H9 (cell line): ENCODE measurements at regions not wholly inside any gene's neighbourhood (a gene's known extent, or its start where the extent isn't known, plus 50 kb on each side); places are given as distances from the start of the nearest gene placed in this dataset.

Source experiments
- DNase-seq: peaks from one replicate; pipeline ENCODE4 v3.0.0-alpha.2; 2017
- H2AFZ ChIP-seq: one replicate; pipeline ENCODE4 v1.6.1; 2013; ENCODE audit warnings: mild to moderate bottlenecking, low read length, control low read depth, moderate library complexity
- H2AK5ac ChIP-seq: 2 replicates; pipeline ENCODE4 v1.6.1; 2013; ENCODE audit warnings: low read length, control low read depth, mixed read lengths; ENCODE audit not compliant: insufficient read length
- H2BK120ac ChIP-seq: one replicate; pipeline ENCODE4 v1.6.1; 2013; ENCODE audit warnings: low read depth, mild to moderate bottlenecking, low read length, control low read depth, inconsistent platforms; ENCODE audit not compliant: poor library complexity, severe bottlenecking
- H2BK12ac ChIP-seq: 2 replicates; pipeline ENCODE4 v1.6.1; 2013; ENCODE audit warnings: low read length, control low read depth, mixed read lengths, low read depth; ENCODE audit not compliant: insufficient read length
- H2BK15ac ChIP-seq: 2 replicates; pipeline ENCODE4 v1.6.1; 2013; ENCODE audit warnings: low read depth, low read length, control low read depth
- H2BK20ac ChIP-seq: one replicate; pipeline ENCODE4 v1.6.1; 2013; ENCODE audit warnings: low read depth, mild to moderate bottlenecking, low read length, control low read depth, inconsistent platforms; ENCODE audit not compliant: poor library complexity, severe bottlenecking
- H2BK5ac ChIP-seq: 2 replicates; pipeline ENCODE4 v1.6.1; 2013; ENCODE audit warnings: low read length, control low read depth, mixed read lengths; ENCODE audit not compliant: insufficient read length
- H3K14ac ChIP-seq: 2 replicates; pipeline ENCODE4 v1.6.1; 2013; ENCODE audit warnings: low read length, control low read depth; ENCODE audit not compliant: insufficient read depth
- H3K18ac ChIP-seq: 2 replicates; pipeline ENCODE4 v1.6.1; 2013; ENCODE audit warnings: low read depth, mild to moderate bottlenecking, mixed read lengths, low read length, control low read depth; ENCODE audit not compliant: insufficient read length
- H3K23ac ChIP-seq: 2 replicates; pipeline ENCODE4 v1.6.1; 2013; ENCODE audit warnings: low read length, control low read depth, mixed read lengths, low read depth; ENCODE audit not compliant: insufficient read length
- H3K23me2 ChIP-seq: 2 replicates; pipeline ENCODE4 v1.6.1; 2013; ENCODE audit warnings: low read depth, mild to moderate bottlenecking, mixed read lengths, low read length, control low read depth; ENCODE audit not compliant: insufficient read length, poor library complexity, severe bottlenecking
- H3K27ac ChIP-seq: 2 replicates; pipeline ENCODE4 v1.5.1; 2013; ENCODE audit warnings: low read length, control low read depth, mixed read lengths, low read depth; ENCODE audit not compliant: insufficient read length
- H3K27me3 ChIP-seq: 2 replicates; pipeline ENCODE4 v1.6.1; 2013; ENCODE audit warnings: low read length, control low read depth, inconsistent platforms; ENCODE audit not compliant: insufficient read depth
- H3K4ac ChIP-seq: 2 replicates; pipeline ENCODE4 v1.6.1; 2013; ENCODE audit warnings: low read depth, mild to moderate bottlenecking, control low read depth, inconsistent platforms, low read length, moderate library complexity
- H3K4me1 ChIP-seq: 2 replicates; pipeline ENCODE4 v1.6.1; 2013; ENCODE audit warnings: low read length, control low read depth, inconsistent platforms; ENCODE audit not compliant: insufficient read depth
- H3K4me2 ChIP-seq: 2 replicates; pipeline ENCODE4 v1.6.1; 2013; ENCODE audit warnings: low read length, control low read depth, mixed read lengths; ENCODE audit not compliant: insufficient read length, insufficient read depth
- H3K56ac ChIP-seq: 2 replicates; pipeline ENCODE4 v1.6.1; 2013; ENCODE audit warnings: low read depth, mild to moderate bottlenecking, mixed read lengths, low read length, control low read depth; ENCODE audit not compliant: insufficient read length
- H3K79me1 ChIP-seq: 2 replicates; pipeline ENCODE4 v1.6.1; 2013; ENCODE audit warnings: low read depth, mild to moderate bottlenecking, moderate library complexity, low read length, control low read depth, inconsistent platforms; ENCODE audit not compliant: insufficient read depth, poor library complexity, severe bottlenecking
- H3K79me2 ChIP-seq: 2 replicates; pipeline ENCODE4 v1.6.1; 2013; ENCODE audit warnings: low read length, control low read depth, inconsistent platforms; ENCODE audit not compliant: insufficient read depth
- H3K9ac ChIP-seq: 2 replicates; pipeline ENCODE4 v1.6.1; 2013; ENCODE audit warnings: low read length, control low read depth, mixed read lengths; ENCODE audit not compliant: insufficient read length; ENCODE audit errors: extremely low read depth
- H3K9me3 ChIP-seq: one replicate; pipeline ENCODE4 v1.6.1; 2013; ENCODE audit warnings: low read depth, low read length, inconsistent platforms; ENCODE audit not compliant: control insufficient read depth
- H3T11ph ChIP-seq: one replicate; pipeline ENCODE4 v1.6.1; 2013; ENCODE audit warnings: mild to moderate bottlenecking, low read length, control low read depth, inconsistent platforms
- H4K20me1 ChIP-seq: one replicate; pipeline ENCODE4 v1.6.1; 2013; ENCODE audit not compliant: control insufficient read depth, insufficient read length, insufficient read depth
- H4K5ac ChIP-seq: 2 replicates; pipeline ENCODE4 v1.6.1; 2013; ENCODE audit warnings: low read depth, mild to moderate bottlenecking, mixed read lengths, low read length, control low read depth; ENCODE audit not compliant: insufficient read length
- H4K8ac ChIP-seq: replicated peaks from 2 replicates; pipeline ENCODE4 v1.6.1; 2013; ENCODE audit warnings: low read length, control low read depth, mixed read lengths, low read depth; ENCODE audit not compliant: insufficient read length
- H4K91ac ChIP-seq: 2 replicates; pipeline ENCODE4 v1.6.1; 2013; ENCODE audit warnings: low read depth, mild to moderate bottlenecking, moderate library complexity, mixed read lengths, low read length, control low read depth; ENCODE audit not compliant: insufficient read length
- H3K27ac Mint-ChIP-seq, 3 experiments: 2 replicates in 2 of 3; 3 replicates in 1 of 3; pipeline ENCODE4 v1.8.0; 2020 to 2021; ENCODE audit warnings: mixed read lengths in 3 of 3, mild to moderate bottlenecking in 1 of 3, moderate library complexity in 1 of 3
- H3K27me3 Mint-ChIP-seq: 2 replicates; pipeline ENCODE4 v1.8.0; 2021; ENCODE audit warnings: low read depth, mild to moderate bottlenecking, moderate library complexity, mixed read lengths
- H3K36me3 Mint-ChIP-seq, 3 experiments: 2 replicates in 2 of 3; 3 replicates in 1 of 3; pipeline ENCODE4 v1.8.0; 2020 to 2021; ENCODE audit warnings: low read depth in 3 of 3, mixed read lengths in 3 of 3; ENCODE audit not compliant: insufficient read depth in 1 of 3
- H3K4me1 Mint-ChIP-seq, 2 experiments: 2 replicates each; pipeline ENCODE4 v1.8.0; 2020; ENCODE audit warnings: mixed read lengths in 2 of 2
- H3K4me3 Mint-ChIP-seq, 2 experiments: 2 replicates in 1 of 2; 3 replicates in 1 of 2; pipeline ENCODE4 v1.8.0; 2020 to 2021; ENCODE audit warnings: mild to moderate bottlenecking in 2 of 2, mixed read lengths in 2 of 2, moderate library complexity in 1 of 2
- H3K9me3 Mint-ChIP-seq, 2 experiments: 2 replicates in 1 of 2; 3 replicates in 1 of 2; pipeline ENCODE4 v1.8.0; 2020; ENCODE audit warnings: mild to moderate bottlenecking in 2 of 2, mixed read lengths in 2 of 2, moderate library complexity in 1 of 2
- CTCF ChIP-seq: fragments of 200-600 bp; sonication (generic); conservative IDR thresholded peaks from 3 replicates; pipeline ENCODE4 v1.8.0; 2021; ENCODE audit warnings: antibody characterized with exemption, mild to moderate bottlenecking

DNA sequence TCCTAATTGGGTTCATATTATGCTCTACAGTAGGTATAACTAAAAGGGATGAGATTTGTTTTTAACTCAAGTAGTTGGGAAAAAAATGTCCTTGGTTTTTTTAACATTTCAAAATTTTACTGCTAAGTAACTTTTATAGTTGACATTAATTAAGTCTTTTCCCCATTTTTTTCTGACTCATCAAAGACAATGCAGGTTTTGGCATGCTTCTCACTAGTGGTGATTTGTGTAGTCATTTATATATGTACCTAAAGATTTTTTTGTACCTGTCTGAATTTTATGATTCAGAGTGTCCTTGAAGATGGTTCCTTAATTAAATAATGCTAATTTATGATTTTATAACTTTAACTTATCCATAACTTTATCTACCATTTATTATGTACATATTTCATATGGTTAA lies 882.3 kb upstream of the TMEFF2 start:
- Mint-ChIP-seq H3K27ac (no peak overlapping the region), H3K4me3 (no peak overlapping the region)
- no peaks in the 10 kb centered on the region for H3K79me2 ChIP-seq

More for the DNA sequence above, 882.3 kb upstream of the TMEFF2 start:
- Histone ChIP-seq H4K91ac (no peak overlapping the region), H3K4ac (no peak overlapping the region), H3K9ac (no peak overlapping the region), H3K27me3 (no peaks in the 10 kb centered on the region), H4K20me1 (no peaks in the 10 kb centered on the region), H3K23ac (no peak overlapping the region), H2BK120ac (no peak overlapping the region), H3K56ac (no peak overlapping the region), H3K18ac (no peak overlapping the region), H3K27ac (no peak overlapping the region), H3K14ac (no peak overlapping the region), H2BK12ac (no peak overlapping the region), H2AFZ (no peak overlapping the region), H3K4me2 (no peak overlapping the region), H3K4me1 (no peaks in the 10 kb centered on the region), H3K79me1 (no peaks in the 10 kb centered on the region), H2BK15ac (no peak overlapping the region), H2AK5ac (no peak overlapping the region), H4K5ac (no peak overlapping the region), H3K23me2 (no peaks in the 10 kb centered on the region), H3K9me3 (no peaks in the 10 kb centered on the region), H4K8ac (no peak overlapping the region), H2BK20ac (no peak overlapping the region), H3T11ph (no peak overlapping the region), H2BK5ac (no peak overlapping the region)
- H3K9me3 Mint-ChIP-seq: peaks cover 0 to 2% of the 10 kb centered on the region in 2 experiments; a peak in 2 of 5 replicates
- DNase-seq: no peak
- H3K4me1 Mint-ChIP-seq: no peaks in the 10 kb centered on the region
- no peaks in the 10 kb centered on the region; a peak in 2 of 7 replicates for H3K36me3 Mint-ChIP-seq
- H3K27me3 Mint-ChIP-seq: no peaks in the 10 kb centered on the region
- no peak for TF ChIP-seq CTCF
